ENCODE measurements at regions not wholly inside any gene's neighbourhood (a gene's known extent, or its start where the extent isn't known, plus 50 kb on each side); places are given as distances from the start of the nearest gene placed in this dataset.
"Not testable (repeated sequence)": the region's sequence is repeated elsewhere in the genome, so short reads cannot be mapped to it uniquely, and the experiment has no call there.

DNA sequence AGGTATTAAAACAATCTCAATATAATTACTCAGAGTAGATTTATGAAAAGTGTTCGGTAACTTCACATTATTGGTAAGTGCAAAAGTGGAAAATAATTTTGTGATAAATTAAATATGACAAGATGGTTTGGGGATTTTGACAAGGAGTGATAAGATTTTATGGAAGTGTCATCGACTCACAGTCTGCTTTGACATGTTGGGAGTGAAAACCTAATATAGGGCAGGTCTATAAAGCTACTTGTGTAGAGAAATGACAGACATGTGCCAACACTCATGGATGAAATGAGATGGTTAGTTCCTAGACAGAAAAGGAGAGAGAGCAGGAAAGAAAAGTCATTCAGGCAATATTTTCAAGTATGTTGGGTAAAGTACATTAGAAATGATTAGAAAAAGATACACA, 456.8 kb downstream of the TRAM1L1 start:
- TF ChIP-seq, protein P1, sequence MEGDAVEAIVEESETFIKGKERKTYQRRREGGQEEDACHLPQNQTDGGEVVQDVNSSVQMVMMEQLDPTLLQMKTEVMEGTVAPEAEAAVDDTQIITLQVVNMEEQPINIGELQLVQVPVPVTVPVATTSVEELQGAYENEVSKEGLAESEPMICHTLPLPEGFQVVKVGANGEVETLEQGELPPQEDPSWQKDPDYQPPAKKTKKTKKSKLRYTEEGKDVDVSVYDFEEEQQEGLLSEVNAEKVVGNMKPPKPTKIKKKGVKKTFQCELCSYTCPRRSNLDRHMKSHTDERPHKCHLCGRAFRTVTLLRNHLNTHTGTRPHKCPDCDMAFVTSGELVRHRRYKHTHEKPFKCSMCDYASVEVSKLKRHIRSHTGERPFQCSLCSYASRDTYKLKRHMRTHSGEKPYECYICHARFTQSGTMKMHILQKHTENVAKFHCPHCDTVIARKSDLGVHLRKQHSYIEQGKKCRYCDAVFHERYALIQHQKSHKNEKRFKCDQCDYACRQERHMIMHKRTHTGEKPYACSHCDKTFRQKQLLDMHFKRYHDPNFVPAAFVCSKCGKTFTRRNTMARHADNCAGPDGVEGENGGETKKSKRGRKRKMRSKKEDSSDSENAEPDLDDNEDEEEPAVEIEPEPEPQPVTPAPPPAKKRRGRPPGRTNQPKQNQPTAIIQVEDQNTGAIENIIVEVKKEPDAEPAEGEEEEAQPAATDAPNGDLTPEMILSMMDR (IDR thresholded peaks at IDR 0.05; ENCODE audit: insufficient read depth, low read length, missing control alignments): no peak
- no peak overlapping the region for H3K4me3 ChIP-seq (ENCODE audit: low read depth, low read length)
- CTCF ChIA-PET: no interaction called here
- POLR2A ChIA-PET: no interaction called here
- no peak for DNase-seq (ENCODE audit: low read depth, low spot score)

DNA sequence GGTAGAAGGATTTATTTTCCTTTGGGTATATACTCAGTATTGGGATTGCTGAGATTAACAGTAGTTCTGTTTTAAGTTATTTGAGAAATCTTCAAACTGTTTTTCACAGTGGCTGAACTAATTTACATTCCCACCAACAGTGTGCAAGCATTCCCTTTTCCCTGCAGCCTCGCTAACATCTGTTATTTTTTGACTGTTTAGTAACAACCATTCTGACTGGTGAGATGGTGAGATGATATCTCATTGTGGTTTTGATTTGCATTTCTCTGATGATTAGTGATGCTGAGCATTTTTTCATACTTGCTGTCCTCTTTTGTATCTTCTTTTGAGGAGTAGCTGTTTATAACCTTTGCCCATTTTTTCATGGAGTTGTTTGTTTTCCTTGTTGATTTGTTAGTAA, 457.8 kb downstream of the TRAM1L1 start:
- TF ChIP-seq, protein P1 (IDR thresholded peaks at IDR 0.05; ENCODE audit: insufficient read depth, low read length, missing control alignments): no peak
- ChIA-PET CTCF (no interaction called here), POLR2A (no interaction called here)
- H3K4me3 ChIP-seq (ENCODE audit: low read depth, low read length): no peak overlapping the region
- DNase-seq (ENCODE audit: low read depth, low spot score): no peak

DNA sequence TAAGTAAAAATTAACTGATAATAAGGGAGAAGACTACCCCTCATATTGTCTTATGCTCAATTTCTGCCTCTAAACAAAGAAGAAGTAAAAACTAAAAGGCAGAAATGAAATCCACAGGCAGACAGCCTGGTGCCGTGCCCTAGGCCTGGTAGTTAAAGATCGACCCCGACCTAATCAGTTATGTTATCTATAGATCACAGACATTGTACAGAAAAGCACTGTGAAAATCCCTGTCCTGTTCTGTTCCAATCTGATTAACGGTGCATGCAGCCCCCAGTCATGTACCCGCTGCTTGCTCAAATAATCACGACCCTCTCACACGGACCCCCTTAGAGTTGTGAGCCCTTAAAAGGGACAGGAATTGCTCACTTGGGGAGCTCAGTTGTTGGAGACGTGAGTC, 465.9 kb downstream of the TRAM1L1 start:
- CTCF ChIA-PET; DNase-seq (ENCODE audit: low read depth, low spot score); POLR2A ChIA-PET; H3K4me3 ChIP-seq (ENCODE audit: low read depth, low read length): not testable (repeated sequence)

DNA sequence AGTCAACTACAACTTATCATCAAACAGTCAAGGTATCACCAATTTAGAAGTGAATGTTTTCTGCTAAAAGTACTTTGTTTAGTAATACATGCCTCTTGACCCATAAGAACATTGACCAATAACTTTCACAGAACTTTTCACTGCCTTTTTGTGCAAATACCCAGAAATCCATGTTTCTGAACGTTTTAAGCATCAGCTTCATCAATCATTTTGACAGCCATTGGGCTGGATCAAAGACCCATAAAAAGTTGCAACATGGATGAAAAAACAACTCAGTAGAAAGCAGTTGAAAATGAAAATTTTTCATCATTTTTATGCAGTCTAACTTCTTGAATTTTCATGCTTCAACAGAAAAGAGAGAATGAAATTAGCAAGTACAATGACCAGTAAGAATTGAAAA, 466.7 kb downstream of the TRAM1L1 start:
- TF ChIP-seq, protein P1 (IDR thresholded peaks at IDR 0.05; ENCODE audit: insufficient read depth, low read length, missing control alignments): no peak
- CTCF ChIA-PET: no interaction called here
- POLR2A ChIA-PET: no interaction called here
- no peak for DNase-seq (ENCODE audit: low read depth, low spot score)
- no peak overlapping the region for H3K4me3 ChIP-seq (ENCODE audit: low read depth, low read length)

DNA sequence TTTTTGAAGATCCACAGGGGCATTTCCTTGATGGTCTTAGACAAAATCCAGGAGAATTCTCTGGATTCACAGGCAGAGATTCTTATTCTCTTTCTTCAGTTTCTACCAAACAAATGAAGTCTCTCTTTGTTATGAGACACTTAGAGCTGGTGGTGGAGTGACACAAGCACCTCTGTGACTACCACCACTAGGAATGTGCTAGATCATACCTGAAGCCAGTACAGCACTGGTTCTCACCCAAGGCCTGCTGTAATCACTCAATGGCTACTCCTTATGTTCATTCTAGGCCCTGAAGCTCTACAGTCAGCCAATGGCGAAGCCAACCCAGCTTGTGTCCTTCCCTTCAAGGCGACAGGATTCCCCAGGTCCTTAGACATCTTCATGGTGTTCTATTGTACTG, 482.3 kb downstream of the TRAM1L1 start:
- TF ChIP-seq, protein P1 (IDR thresholded peaks at IDR 0.05; ENCODE audit: insufficient read depth, low read length, missing control alignments): no peak
- CTCF ChIA-PET: no interaction called here
- POLR2A ChIA-PET: no interaction called here
- no peak overlapping the region for H3K4me3 ChIP-seq (ENCODE audit: low read depth, low read length)
- no peak for DNase-seq (ENCODE audit: low read depth, low spot score)

DNA sequence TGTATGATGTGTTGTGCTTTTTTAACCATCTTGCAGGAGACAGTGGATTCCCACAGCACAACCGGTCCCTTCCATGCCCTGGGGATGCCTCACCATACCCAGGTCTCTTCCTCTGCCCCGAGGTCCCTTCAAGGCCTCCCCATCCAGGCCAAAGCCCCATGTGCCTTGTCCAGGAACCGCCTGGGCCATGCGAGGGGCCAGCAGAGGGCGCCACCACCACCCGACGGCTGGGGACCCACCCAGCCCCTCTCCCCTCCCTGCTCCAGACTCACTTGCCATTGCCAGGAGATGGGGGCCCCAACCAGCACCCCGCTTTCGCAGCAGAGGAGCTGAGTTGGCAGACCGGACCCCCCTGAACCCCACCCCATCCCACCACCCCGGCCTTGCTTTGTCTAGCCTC, 485.5 kb downstream of the TRAM1L1 start:
- CTCF ChIA-PET: no interaction called here
- POLR2A ChIA-PET: no interaction called here
- H3K4me3 ChIP-seq (ENCODE audit: low read depth, low read length): no peak overlapping the region
- TF ChIP-seq, protein P1 (IDR thresholded peaks at IDR 0.05; ENCODE audit: insufficient read depth, low read length, missing control alignments): no peak
- no peak for DNase-seq (ENCODE audit: low read depth, low spot score)

DNA sequence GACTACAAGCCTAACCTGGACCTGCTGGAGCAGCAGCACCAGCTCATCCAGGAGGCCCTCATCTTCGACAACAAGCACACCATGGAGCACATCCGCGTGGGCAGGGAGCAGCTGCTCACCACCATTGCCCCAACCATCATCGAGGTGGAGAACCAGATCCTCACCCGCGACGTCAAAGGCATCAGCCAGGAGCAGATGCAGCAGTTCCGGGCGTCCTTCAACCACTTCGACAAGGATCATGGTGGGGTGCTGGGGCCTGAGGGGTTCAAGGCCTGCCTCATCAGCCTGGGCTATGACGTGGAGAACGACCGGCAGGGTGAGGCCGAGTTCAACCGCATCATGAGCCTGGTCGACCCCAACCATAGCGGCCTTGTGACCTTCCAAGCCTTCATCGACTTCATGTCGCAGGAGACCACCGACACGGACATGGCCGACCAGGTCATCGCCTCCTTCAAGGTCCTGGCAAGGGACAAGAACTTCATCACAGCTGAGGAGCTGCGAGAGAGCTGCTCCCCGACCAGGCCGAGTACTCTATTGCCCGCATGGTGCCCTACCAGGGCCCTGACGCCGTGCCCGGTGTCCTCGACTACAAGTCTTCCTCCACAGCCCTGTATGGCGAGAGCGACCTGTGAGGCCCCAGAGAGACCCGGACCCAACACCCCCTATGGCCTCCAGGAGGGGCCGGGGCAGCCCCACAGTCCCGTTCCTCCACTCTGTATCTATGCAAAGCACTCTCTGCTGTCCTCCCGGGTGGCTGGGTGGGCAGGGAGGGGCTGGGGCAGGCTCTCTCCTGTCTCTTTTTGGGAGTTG, 486.2 kb downstream of the TRAM1L1 start:
- H3K4me3 ChIP-seq (ENCODE audit: low read depth, low read length): no peak overlapping the region
- ChIA-PET POLR2A (no interaction called here), CTCF (no interaction called here)
- DNase-seq (ENCODE audit: low read depth, low spot score): no peak
- TF ChIP-seq, protein P1 (IDR thresholded peaks at IDR 0.05; ENCODE audit: insufficient read depth, low read length, missing control alignments): no peak

Data from AG04449 (cell line).